Breast epithelium (tissue), 4 donors: ENCODE measurements at regions not wholly inside any gene's neighbourhood (a gene's known extent, or its start where the extent isn't known, plus 50 kb on each side); places are given as distances from the start of the nearest gene placed in this dataset.

Source experiments
- DNase-seq, 2 donors: peaks; one replicate each; pipeline ENCODE4 v3.0.0-alpha.2; 2019; ENCODE audit warnings: low spot score in 2 of 2
- H3K27ac ChIP-seq, 2 donors: fragments of 200-600 bp; sonication (generic) in 1 of 2; one replicate each; pipeline ENCODE4 v1.5.1; 2016 to 2019; ENCODE audit warnings: mild to moderate bottlenecking in 1 of 2
- H3K27me3 ChIP-seq, 2 donors: fragments of 200-600 bp; sonication (generic) in 1 of 2; one replicate each; pipeline versions ENCODE4 v1.5.1 to v1.6.0; 2017 to 2019; ENCODE audit warnings: control low read depth in 1 of 2, mild to moderate bottlenecking in 1 of 2
- H3K36me3 ChIP-seq: fragments of 200-600 bp; one replicate; pipeline ENCODE4 v1.5.1; 2019
- H3K4me1 ChIP-seq, 2 donors: fragments of 200-600 bp; sonication (generic); one replicate each; pipeline ENCODE4 v1.5.1; 2016 to 2019; ENCODE audit warnings: control low read depth in 1 of 2
- H3K4me3 ChIP-seq, 3 donors: fragments of 200-600 bp; sonication (generic); 1 replicate in 2 of 3; 2 replicates in 1 of 3; pipeline ENCODE4 v1.5.1; 2016 to 2019; ENCODE audit warnings: mild to moderate bottlenecking in 3 of 3, moderate library complexity in 2 of 3
- H3K9me3 ChIP-seq, 2 donors: fragments of 200-600 bp; sonication (generic) in 1 of 2; one replicate each; pipeline ENCODE4 v1.5.1; 2016 to 2019; ENCODE audit warnings: control low read depth in 1 of 2
- POLR2A ChIP-seq: fragments of 450-650 bp; IDR thresholded peaks from one replicate; pipeline ENCODE4 v1.6.1; 2016; ENCODE audit warnings: antibody characterized with exemption, mild to moderate bottlenecking, moderate library complexity
- POLR2AphosphoS5 ChIP-seq, 3 donors: sonication (generic); formaldehyde crosslinking; IDR thresholded peaks; one replicate each; pipeline ENCODE4 v1.6.1; 2017; ENCODE audit warnings: antibody characterized with exemption in 3 of 3
- intact Hi-C: fragments of 100-400 bp; cut with DNase I; formaldehyde crosslinking; loops from one replicate; pipeline ENCODE4 v1.15.1; 2023; ENCODE audit warnings: low total_unique reads
- TF ChIP-seq, protein P1 (sequence below), 3 donors: fragments of 450-650 bp; IDR thresholded peaks; one replicate each; pipeline ENCODE4 v1.5.1; 2016 to 2017; ENCODE audit warnings: antibody characterized with exemption in 3 of 3, mild to moderate bottlenecking in 3 of 3, moderate library complexity in 3 of 3

DNA sequence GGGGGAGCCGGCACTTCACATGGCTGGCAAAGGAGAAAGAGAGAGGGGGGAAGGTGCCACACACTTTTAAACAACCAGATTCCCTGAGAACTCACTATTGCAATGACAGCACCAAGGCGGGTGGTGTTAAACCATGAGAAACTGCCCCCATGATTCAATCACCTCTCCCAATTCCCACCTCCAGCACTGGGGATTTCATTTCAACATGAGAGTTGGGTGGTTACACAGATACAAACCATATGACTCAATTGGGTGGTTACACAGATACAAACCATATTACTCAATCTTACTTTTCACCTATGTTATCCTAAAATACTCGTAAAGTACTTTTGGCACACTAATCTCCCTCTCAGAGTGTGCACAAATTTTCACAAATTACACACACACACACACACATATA lies 1097.5 kb upstream of the TMPRSS15 start:
- intact Hi-C loops = no loop called here
- Histone ChIP-seq H3K4me3 (no peak overlapping the region), H3K27ac (no peak overlapping the region), H3K27me3 (no peaks in the 10 kb centered on the region), H3K4me1 (no peaks in the 10 kb centered on the region), H3K9me3 (no peaks in the 10 kb centered on the region), H3K36me3 (no peaks in the 10 kb centered on the region)
- TF ChIP-seq, protein P1, sequence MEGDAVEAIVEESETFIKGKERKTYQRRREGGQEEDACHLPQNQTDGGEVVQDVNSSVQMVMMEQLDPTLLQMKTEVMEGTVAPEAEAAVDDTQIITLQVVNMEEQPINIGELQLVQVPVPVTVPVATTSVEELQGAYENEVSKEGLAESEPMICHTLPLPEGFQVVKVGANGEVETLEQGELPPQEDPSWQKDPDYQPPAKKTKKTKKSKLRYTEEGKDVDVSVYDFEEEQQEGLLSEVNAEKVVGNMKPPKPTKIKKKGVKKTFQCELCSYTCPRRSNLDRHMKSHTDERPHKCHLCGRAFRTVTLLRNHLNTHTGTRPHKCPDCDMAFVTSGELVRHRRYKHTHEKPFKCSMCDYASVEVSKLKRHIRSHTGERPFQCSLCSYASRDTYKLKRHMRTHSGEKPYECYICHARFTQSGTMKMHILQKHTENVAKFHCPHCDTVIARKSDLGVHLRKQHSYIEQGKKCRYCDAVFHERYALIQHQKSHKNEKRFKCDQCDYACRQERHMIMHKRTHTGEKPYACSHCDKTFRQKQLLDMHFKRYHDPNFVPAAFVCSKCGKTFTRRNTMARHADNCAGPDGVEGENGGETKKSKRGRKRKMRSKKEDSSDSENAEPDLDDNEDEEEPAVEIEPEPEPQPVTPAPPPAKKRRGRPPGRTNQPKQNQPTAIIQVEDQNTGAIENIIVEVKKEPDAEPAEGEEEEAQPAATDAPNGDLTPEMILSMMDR (IDR thresholded peaks at IDR 0.05) = no peak
- TF ChIP-seq POLR2A (no peak), POLR2AphosphoS5 (IDR thresholded peaks at IDR 0.05) (no peak)
- no peak for DNase-seq

DNA sequence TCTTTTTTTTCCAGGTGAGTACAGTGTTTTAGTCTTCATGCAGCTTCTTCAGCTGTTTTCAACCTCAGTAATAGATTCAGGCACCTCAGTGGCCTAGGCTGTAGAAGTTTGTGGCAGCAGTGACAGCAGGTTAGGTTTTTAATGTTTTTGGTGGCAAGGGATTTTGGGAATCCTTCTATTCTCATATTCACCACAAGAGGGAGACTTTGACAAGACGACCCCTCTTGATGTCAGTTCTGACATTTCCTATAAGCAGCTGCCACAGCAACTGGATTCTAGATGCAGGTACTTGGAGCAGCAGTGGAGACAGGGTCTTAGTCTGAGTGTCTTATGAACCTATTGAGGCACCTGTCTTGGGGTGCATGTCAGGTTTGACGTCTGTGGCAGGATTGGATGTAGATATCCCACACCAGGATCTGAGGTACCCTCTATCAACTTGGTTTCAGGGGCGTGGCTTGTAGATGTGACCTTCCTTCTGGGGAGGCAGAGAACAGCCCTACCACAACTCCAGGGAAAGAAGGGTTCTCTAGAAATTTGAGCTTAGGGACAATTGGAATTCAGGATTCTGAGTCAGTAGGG lies 1104.2 kb upstream of the TMPRSS15 start:
- Histone ChIP-seq H3K27me3 (no peaks in the 10 kb centered on the region), H3K36me3 (no peaks in the 10 kb centered on the region), H3K4me3 (no peak overlapping the region), H3K4me1 (no peaks in the 10 kb centered on the region), H3K9me3 (peaks cover 0 to 4% of the 10 kb centered on the region in 2 donors), H3K27ac (no peak overlapping the region)
- DNase-seq = no peak
- intact Hi-C loops = no loop called here
- TF ChIP-seq POLR2AphosphoS5 (IDR thresholded peaks at IDR 0.05) = no peak
- no peak for TF ChIP-seq POLR2A
- TF ChIP-seq, protein P1 (IDR thresholded peaks at IDR 0.05) = no peak

DNA sequence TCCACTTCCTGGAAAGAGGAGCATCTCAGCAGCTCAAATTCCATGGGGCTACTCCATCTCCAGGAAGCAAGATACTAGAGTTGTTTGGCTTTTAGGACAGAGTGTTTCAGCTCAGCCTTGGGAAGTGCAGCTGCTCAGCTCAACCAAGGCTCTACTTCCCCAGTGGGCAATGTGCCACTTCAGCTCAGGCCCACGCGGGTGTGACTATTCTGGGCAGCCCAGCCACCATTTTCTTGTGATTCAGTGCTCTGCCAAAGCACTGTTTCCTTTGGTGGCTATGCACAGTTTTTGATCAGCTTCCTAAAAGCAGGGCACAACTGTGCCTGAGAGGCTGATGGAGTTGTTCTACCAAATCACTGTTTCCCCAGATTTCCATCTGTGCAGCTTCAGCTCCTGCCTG lies 1104.9 kb upstream of the TMPRSS15 start:
- TF ChIP-seq, protein P1 (IDR thresholded peaks at IDR 0.05) = no peak
- no peak for TF ChIP-seq POLR2AphosphoS5 (IDR thresholded peaks at IDR 0.05)
- no peak for TF ChIP-seq POLR2A
- no peak for DNase-seq
- H3K36me3 ChIP-seq = no peaks in the 10 kb centered on the region
- intact Hi-C loops = no loop called here
- H3K27ac ChIP-seq = no peak overlapping the region
- no peak overlapping the region for H3K4me3 ChIP-seq
- no peaks in the 10 kb centered on the region for H3K4me1 ChIP-seq
- no peaks in the 10 kb centered on the region for H3K27me3 ChIP-seq
- H3K9me3 ChIP-seq = peaks cover under 1 to 4% of the 10 kb centered on the region in 2 donors

DNA sequence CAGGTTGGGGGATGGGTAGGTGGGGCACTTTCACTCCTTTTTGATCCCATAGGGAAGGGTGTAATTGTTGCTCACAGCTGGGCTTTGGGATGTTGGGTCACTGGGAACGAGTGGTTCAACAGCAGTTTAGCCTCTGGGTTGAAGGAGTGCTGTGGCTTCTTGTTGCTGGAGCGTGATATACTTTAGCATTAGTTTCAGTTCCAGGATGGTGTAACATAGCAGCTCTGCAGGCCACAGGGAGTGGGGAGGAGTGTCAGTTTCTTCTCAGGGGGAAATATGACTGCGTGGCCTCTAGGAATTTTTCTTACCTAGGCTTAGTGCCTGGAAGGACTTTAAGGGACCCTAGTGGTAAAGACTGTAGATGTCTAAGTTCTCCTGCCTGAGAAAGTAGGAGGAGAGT lies 1105.3 kb upstream of the TMPRSS15 start:
- no peaks in the 10 kb centered on the region for H3K27me3 ChIP-seq
- H3K4me3 ChIP-seq = no peak overlapping the region
- no peak overlapping the region for H3K27ac ChIP-seq
- no peaks in the 10 kb centered on the region for H3K36me3 ChIP-seq
- no peaks in the 10 kb centered on the region for H3K4me1 ChIP-seq
- peaks cover 4% of the 10 kb centered on the region in 2 donors for H3K9me3 ChIP-seq
- TF ChIP-seq POLR2AphosphoS5 (IDR thresholded peaks at IDR 0.05) (no peak), POLR2A (no peak)
- TF ChIP-seq, protein P1 (IDR thresholded peaks at IDR 0.05) = no peak
- intact Hi-C loops = no loop called here
- no peak for DNase-seq

DNA sequence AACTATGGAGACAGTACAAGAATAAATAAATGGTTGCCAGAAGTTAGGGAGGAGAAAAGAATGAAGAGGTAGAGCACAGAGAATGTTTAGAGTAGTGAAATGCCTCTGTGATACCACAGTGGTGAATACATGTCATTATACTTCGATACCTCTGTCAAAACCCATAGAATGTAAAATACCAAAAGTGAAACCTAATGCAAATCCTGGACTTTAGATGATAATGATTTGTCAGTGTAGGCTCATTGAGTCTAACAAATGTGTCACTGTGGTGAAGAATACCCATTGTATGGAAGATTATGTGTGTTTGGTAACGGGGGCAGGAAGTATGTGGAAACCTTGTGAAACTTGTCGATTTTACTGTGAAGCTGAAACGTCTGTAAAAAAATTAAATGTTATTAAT lies 1106.5 kb upstream of the TMPRSS15 start:
- H3K27me3 ChIP-seq = no peaks in the 10 kb centered on the region
- H3K36me3 ChIP-seq = no peaks in the 10 kb centered on the region
- no peak overlapping the region for H3K4me3 ChIP-seq
- no peak for DNase-seq
- TF ChIP-seq POLR2AphosphoS5 (IDR thresholded peaks at IDR 0.05) (no peak), POLR2A (no peak)
- TF ChIP-seq, protein P1 (IDR thresholded peaks at IDR 0.05) = no peak
- no peaks in the 10 kb centered on the region for H3K4me1 ChIP-seq
- intact Hi-C loops = no loop called here
- H3K27ac ChIP-seq = no peak overlapping the region
- peaks cover 4 to 13% of the 10 kb centered on the region in 2 donors for H3K9me3 ChIP-seq
